H1 (cell line): ENCODE measurements at regions not wholly inside any gene's neighbourhood (a gene's known extent, or its start where the extent isn't known, plus 50 kb on each side); places are given as distances from the start of the nearest gene placed in this dataset.

Experiments used
- CHD7 ChIP-seq: fragments of 300-600 bp; sonication (generic); IDR thresholded peaks from 2 replicates; pipeline ENCODE4 v1.7.1; 2012; ENCODE audit warnings: low read length, moderate library complexity, mild to moderate bottlenecking, inconsistent platforms; ENCODE audit not compliant: insufficient replicate concordance

- no peak for TF ChIP-seq CHD7
These were observed 1665.0 kb upstream of the TENM3 start (continued) for GRCh38 chr4:180578175-180578574.
